ENCODE measurements at regions not wholly inside any gene's neighbourhood (a gene's known extent, or its start where the extent isn't known, plus 50 kb on each side); places are given as distances from the start of the nearest gene placed in this dataset.

- POLR2A ChIA-PET, result no interaction called here
These were observed 130.8 kb upstream of the ID2 start for GRCh38 chr2:8550937-8551621.

DNA sequence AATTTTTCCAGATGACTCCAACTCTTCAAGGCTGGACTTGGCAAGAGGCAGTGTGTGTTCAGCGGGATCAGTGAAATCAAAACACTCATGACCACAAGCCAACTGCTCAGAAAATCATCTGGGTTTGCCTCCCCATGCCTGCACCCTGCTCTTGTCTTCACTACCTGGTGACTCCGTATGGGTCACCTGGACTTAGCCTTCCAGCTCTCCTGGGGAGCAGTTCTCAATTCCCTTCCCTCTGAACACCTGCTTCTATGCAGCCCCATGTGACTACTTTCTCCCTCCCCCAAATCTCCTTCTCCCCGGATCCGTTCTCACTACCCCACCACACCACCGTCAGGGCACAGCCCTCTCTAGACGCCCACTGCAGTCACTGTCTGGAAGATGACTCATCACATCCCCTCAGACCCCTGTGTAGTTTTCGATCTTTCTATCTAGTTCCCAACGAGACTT lies 130.2 kb upstream of the ID2 start:
- DNase-seq (ENCODE audit: extremely low spot score), result peak; percentile 60
- POLR2A ChIA-PET, result no interaction called here
- TF ChIP-seq CTCF (IDR thresholded peaks at IDR 0.05; ENCODE audit: control extremely low read depth, extremely low read depth, low read depth, missing control alignments), result no peak

More at GRCh38 chr2:8550937-8551621, 130.8 kb upstream of the ID2 start:
- no peak for TF ChIP-seq CTCF (IDR thresholded peaks at IDR 0.05; ENCODE audit: control extremely low read depth, extremely low read depth, low read depth, missing control alignments)
- CTCF ChIA-PET, result interaction anchor here (1.3 kb wide), 1 partner anchor 12 kb away, joined by 3 read pairs; no protein-coding TSS in a partner anchor
- no peak for DNase-seq (ENCODE audit: extremely low spot score)

GRCh38 chr2:8552293-8552801 lies 129.5 kb upstream of the ID2 start:
- TF ChIP-seq CTCF (IDR thresholded peaks at IDR 0.05; ENCODE audit: control extremely low read depth, extremely low read depth, low read depth, missing control alignments), result no peak
- DNase-seq (ENCODE audit: extremely low spot score), result peak; percentile 49
- ChIA-PET CTCF (interaction anchor here (1.2 kb wide), 3 partner anchors 8 to 23 kb away, joined by 3 read pairs; no protein-coding TSS in a partner anchor), POLR2A (no interaction called here)

More for the DNA sequence above, 130.2 kb upstream of the ID2 start:
- CTCF ChIA-PET, result no interaction called here

DNA sequence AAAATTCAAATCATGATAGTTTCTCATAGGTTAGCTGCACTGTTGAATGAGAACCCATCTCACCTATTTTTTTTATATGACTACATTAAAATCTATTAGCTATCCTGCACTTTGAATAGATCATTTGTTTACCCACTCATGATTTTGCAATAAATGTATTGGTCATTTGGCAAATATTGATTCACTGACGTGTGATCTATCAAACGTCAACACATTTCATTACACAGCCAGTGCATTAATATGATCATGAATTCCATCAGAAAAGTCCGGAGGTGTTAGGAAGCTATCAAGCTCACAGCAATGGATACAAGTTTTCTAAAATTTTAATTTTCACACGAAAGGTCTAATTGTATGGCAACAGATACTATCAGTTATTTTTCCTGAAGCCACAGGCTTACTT lies 128.2 kb upstream of the ID2 start:
- ChIA-PET POLR2A (no interaction called here), CTCF (interaction anchor here (0.9 to 1.5 kb wide), 4 partner anchors 9 to 17 kb away, joined by 3 to 5 read pairs (median 4); no protein-coding TSS in a partner anchor)
- no peak for TF ChIP-seq CTCF (IDR thresholded peaks at IDR 0.05; ENCODE audit: control extremely low read depth, extremely low read depth, low read depth, missing control alignments)
- DNase-seq (ENCODE audit: extremely low spot score), result no peak

DNA sequence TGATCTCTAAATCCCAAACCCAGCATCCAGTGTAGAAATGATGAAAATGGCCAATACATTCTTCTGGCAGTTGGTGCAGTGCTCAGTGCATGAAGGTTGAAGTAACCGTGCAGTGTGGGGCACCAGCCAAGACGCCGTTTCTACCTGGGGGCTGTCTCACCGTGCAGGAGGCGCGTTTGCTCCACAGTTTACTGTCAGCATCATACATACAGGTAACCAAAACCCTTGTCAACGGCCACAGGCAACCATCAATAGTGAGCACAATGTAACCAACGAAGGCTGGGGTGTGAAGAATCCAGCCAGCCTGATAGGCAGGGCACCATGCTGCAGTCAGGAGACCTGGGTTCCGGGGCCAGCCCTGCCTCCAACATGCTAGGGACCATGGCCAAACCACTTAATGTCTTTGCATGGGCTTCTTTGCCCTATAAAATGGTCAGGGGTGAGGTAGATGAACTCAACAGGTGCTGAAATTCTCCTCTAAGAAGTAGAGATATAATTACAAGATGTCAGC lies 127.5 kb upstream of the ID2 start:
- no peak for TF ChIP-seq CTCF (IDR thresholded peaks at IDR 0.05; ENCODE audit: control extremely low read depth, extremely low read depth, low read depth, missing control alignments)
- DNase-seq (ENCODE audit: extremely low spot score), result no peak
- CTCF ChIA-PET, result interaction anchor here (0.9 to 1.5 kb wide), 4 partner anchors 9 to 16 kb away, joined by 3 to 5 read pairs (median 4); no protein-coding TSS in a partner anchor
- POLR2A ChIA-PET, result no interaction called here

DNA sequence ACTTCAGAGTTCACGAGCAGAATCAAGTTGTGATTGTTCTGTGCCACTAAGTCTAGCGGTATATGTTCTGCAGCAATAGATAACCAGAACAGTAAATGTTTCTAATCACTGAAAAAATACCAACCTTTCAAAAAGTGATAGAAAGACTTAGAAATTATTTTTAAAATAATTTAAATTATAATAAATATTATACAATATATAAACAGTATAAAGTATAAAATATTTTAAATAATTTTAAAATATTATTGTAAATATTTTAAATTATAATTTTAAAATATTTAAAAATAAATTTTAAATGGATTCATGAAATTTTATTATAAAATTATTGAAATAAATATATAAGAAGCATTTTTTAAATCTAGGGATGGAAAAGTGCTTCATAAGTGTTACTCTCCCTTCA lies 126.3 kb upstream of the ID2 start:
- ChIA-PET POLR2A (no interaction called here), CTCF (no interaction called here)
- TF ChIP-seq CTCF (IDR thresholded peaks at IDR 0.05; ENCODE audit: control extremely low read depth, extremely low read depth, low read depth, missing control alignments), result no peak
- DNase-seq (ENCODE audit: extremely low spot score), result no peak
